ENCODE measurements at regions not wholly inside any gene's neighbourhood (a gene's known extent, or its start where the extent isn't known, plus 50 kb on each side); places are given as distances from the start of the nearest gene placed in this dataset.

- intact Hi-C loops (cut with DNase I; ENCODE audit: low total_unique reads): no loop called here
- Histone ChIP-seq H3K27ac (no peak overlapping the region), H3K4me3 (no peak overlapping the region), H3K9me3 (no peaks in the 10 kb centered on the region), H3K27me3 (peaks cover 0 to 3% of the 10 kb centered on the region in 2 donors), H3K36me3 (no peaks in the 10 kb centered on the region), H3K4me1 (no peaks in the 10 kb centered on the region)
- TF ChIP-seq, protein P1, sequence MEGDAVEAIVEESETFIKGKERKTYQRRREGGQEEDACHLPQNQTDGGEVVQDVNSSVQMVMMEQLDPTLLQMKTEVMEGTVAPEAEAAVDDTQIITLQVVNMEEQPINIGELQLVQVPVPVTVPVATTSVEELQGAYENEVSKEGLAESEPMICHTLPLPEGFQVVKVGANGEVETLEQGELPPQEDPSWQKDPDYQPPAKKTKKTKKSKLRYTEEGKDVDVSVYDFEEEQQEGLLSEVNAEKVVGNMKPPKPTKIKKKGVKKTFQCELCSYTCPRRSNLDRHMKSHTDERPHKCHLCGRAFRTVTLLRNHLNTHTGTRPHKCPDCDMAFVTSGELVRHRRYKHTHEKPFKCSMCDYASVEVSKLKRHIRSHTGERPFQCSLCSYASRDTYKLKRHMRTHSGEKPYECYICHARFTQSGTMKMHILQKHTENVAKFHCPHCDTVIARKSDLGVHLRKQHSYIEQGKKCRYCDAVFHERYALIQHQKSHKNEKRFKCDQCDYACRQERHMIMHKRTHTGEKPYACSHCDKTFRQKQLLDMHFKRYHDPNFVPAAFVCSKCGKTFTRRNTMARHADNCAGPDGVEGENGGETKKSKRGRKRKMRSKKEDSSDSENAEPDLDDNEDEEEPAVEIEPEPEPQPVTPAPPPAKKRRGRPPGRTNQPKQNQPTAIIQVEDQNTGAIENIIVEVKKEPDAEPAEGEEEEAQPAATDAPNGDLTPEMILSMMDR (IDR thresholded peaks at IDR 0.05): no peak
- TF ChIP-seq POLR2A (IDR thresholded peaks at IDR 0.05) (no peak), POLR2AphosphoS5 (IDR thresholded peaks at IDR 0.05) (no peak)
- no peak for DNase-seq (ENCODE audit: low spot score in 2 of 2)
Observed at GRCh38 chr15:98111806-98112205, 151.3 kb downstream of the ARRDC4 start.

GRCh38 chr15:98113327-98113726, 152.8 kb downstream of the ARRDC4 start:
- no peak overlapping the region for H3K27ac ChIP-seq
- TF ChIP-seq POLR2A (IDR thresholded peaks at IDR 0.05): no peak
- TF ChIP-seq, protein P1 (IDR thresholded peaks at IDR 0.05): no peak
- TF ChIP-seq POLR2AphosphoS5 (IDR thresholded peaks at IDR 0.05): no peak
- H3K27me3 ChIP-seq: peaks cover 0 to 3% of the 10 kb centered on the region in 2 donors
- H3K9me3 ChIP-seq: no peaks in the 10 kb centered on the region
- no peaks in the 10 kb centered on the region for H3K4me1 ChIP-seq
- intact Hi-C loops (cut with DNase I; ENCODE audit: low total_unique reads): no loop called here
- no peak for DNase-seq (ENCODE audit: low spot score in 2 of 2)
- H3K4me3 ChIP-seq: no peak overlapping the region
- H3K36me3 ChIP-seq: no peaks in the 10 kb centered on the region

GRCh38 chr15:98120561-98120960, 160.1 kb downstream of the ARRDC4 start:
- TF ChIP-seq, protein P1 (IDR thresholded peaks at IDR 0.05): no peak
- TF ChIP-seq POLR2A (IDR thresholded peaks at IDR 0.05) (no peak), POLR2AphosphoS5 (IDR thresholded peaks at IDR 0.05) (no peak)
- Histone ChIP-seq H3K4me3 (no peak overlapping the region), H3K27ac (no peak overlapping the region), H3K27me3 (no peaks in the 10 kb centered on the region), H3K9me3 (no peaks in the 10 kb centered on the region), H3K36me3 (no peaks in the 10 kb centered on the region), H3K4me1 (no peaks in the 10 kb centered on the region)
- no peak for DNase-seq (ENCODE audit: low spot score in 2 of 2)
- intact Hi-C loops (cut with DNase I; ENCODE audit: low total_unique reads): no loop called here

DNA sequence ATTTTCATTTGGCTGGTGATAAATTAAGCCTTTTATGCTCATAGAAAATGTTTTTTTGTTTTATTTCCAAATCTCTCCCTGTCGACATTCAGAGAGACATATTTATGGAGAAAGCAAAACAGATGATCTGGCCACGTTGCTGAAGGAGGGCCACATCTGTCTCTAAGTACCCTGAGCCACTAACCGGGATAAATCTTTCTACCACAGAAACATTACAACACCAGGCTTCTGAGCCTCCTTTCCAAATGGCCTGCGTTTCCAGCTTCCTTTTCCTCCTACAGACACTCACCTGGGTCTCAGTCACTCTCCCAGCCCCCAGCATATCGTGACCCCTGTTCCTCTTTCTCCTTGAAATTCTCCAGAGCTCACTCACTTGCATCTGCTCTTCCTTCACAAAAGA, 161.0 kb downstream of the ARRDC4 start:
- Histone ChIP-seq H3K27me3 (no peaks in the 10 kb centered on the region), H3K9me3 (no peaks in the 10 kb centered on the region), H3K4me3 (no peak overlapping the region), H3K4me1 (no peaks in the 10 kb centered on the region), H3K36me3 (no peaks in the 10 kb centered on the region), H3K27ac (no peak overlapping the region)
- DNase-seq (ENCODE audit: low spot score in 2 of 2): no peak
- no peak for TF ChIP-seq POLR2A (IDR thresholded peaks at IDR 0.05)
- intact Hi-C loops (cut with DNase I; ENCODE audit: low total_unique reads): no loop called here

DNA sequence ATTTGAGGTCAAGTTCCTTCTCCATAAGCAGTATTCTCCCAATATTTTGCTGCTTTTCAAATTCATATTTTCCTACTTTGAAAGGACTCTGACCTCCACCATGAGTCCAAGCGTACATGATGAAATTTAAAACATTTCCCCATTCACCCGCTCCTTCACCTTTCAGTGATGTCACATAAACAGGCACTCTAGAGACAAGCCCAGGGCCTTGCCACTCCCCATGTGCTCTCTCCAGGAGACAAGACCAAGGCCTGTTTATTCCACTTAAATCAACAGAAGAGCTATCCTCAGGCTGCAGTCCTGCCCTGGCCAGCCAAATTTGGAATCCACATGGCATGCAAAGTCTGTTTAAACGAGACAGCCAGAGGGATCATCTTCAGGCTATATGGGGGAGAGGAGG, 161.5 kb downstream of the ARRDC4 start:
- no peaks in the 10 kb centered on the region for H3K36me3 ChIP-seq
- peak overlapping the region in 1 of 2 donors; percentile 19 for H3K27ac ChIP-seq
- no peak for DNase-seq (ENCODE audit: low spot score in 2 of 2)
- TF ChIP-seq, protein P1 (IDR thresholded peaks at IDR 0.05): no peak
- TF ChIP-seq POLR2A (IDR thresholded peaks at IDR 0.05) (no peak), POLR2AphosphoS5 (IDR thresholded peaks at IDR 0.05) (no peak)
- intact Hi-C loops (cut with DNase I; ENCODE audit: low total_unique reads): no loop called here
- H3K9me3 ChIP-seq: no peaks in the 10 kb centered on the region
- H3K27me3 ChIP-seq: no peaks in the 10 kb centered on the region
- no peaks in the 10 kb centered on the region for H3K4me1 ChIP-seq
- no peak overlapping the region for H3K4me3 ChIP-seq

GRCh38 chr15:98123297-98123696, 162.8 kb downstream of the ARRDC4 start:
- Histone ChIP-seq H3K27me3 (no peaks in the 10 kb centered on the region), H3K36me3 (no peaks in the 10 kb centered on the region), H3K4me1 (no peaks in the 10 kb centered on the region), H3K27ac (no peak overlapping the region), H3K4me3 (no peak overlapping the region), H3K9me3 (no peaks in the 10 kb centered on the region)
- DNase-seq (ENCODE audit: low spot score in 2 of 2): no peak
- intact Hi-C loops (cut with DNase I; ENCODE audit: low total_unique reads): no loop called here
- TF ChIP-seq, protein P1 (IDR thresholded peaks at IDR 0.05): no peak
- TF ChIP-seq POLR2AphosphoS5 (IDR thresholded peaks at IDR 0.05) (no peak), POLR2A (IDR thresholded peaks at IDR 0.05) (no peak)
